22Rv1 (cell line): ENCODE measurements at regions not wholly inside any gene's neighbourhood (a gene's known extent, or its start where the extent isn't known, plus 50 kb on each side); places are given as distances from the start of the nearest gene placed in this dataset.

Experiments
- ZFX ChIP-seq: fragments of 450-650 bp; IDR thresholded peaks from 2 replicates; pipeline ENCODE4 v1.6.1; 2017; ENCODE audit warnings: antibody characterized with exemption, borderline replicate concordance
- TF ChIP-seq, protein P1 (sequence below): fragments of 450-650 bp; IDR thresholded peaks from 2 replicates; pipeline ENCODE4 v1.5.1; 2017; ENCODE audit warnings: mild to moderate bottlenecking

DNA sequence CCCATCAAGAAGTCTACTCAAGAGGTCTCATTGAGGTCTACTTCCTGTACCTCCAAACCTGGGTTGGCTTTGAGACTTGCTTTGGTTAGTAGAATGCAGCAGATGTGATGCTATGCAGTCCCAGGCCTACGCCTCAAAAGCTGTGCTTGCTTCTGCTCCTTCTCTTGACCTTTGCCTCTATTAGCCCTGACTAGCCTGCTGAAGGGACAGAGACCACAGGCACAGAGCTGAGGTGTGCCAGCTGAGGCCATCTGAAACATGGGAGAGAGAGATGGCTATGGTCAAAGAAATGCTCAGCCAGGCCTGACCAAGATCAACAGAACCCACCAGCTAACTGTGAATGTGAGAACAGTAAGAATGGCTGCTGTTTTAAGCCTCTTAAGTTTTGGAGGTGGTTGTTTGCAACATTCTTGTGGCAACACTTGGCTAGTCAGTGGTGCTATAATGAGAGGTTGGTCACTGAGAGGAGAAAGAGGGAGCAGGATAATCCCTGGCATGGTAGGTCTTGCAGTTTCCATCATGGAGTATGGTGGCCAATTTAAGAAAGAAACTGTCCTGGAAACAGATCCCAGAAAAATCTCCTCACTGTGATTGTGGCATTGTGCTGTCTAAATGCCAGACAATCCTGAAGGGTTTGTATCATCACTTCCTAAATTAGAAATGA is 176.1 kb upstream of the PHYHIPL start:
- TF ChIP-seq, protein P1, sequence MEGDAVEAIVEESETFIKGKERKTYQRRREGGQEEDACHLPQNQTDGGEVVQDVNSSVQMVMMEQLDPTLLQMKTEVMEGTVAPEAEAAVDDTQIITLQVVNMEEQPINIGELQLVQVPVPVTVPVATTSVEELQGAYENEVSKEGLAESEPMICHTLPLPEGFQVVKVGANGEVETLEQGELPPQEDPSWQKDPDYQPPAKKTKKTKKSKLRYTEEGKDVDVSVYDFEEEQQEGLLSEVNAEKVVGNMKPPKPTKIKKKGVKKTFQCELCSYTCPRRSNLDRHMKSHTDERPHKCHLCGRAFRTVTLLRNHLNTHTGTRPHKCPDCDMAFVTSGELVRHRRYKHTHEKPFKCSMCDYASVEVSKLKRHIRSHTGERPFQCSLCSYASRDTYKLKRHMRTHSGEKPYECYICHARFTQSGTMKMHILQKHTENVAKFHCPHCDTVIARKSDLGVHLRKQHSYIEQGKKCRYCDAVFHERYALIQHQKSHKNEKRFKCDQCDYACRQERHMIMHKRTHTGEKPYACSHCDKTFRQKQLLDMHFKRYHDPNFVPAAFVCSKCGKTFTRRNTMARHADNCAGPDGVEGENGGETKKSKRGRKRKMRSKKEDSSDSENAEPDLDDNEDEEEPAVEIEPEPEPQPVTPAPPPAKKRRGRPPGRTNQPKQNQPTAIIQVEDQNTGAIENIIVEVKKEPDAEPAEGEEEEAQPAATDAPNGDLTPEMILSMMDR = no peak
- no peak for TF ChIP-seq ZFX
